Keratinocyte (primary cell): ENCODE measurements at regions not wholly inside any gene's neighbourhood (a gene's known extent, or its start where the extent isn't known, plus 50 kb on each side); places are given as distances from the start of the nearest gene placed in this dataset.

Experiments used
- DNase-seq: peaks from one replicate; pipeline ENCODE4 v3.0.0-alpha.2; 2011; ENCODE audit warnings: low read depth, missing footprints, low spot score
- FAIRE-seq: peaks from 2 replicates; lab custom pipeline; 2011; peaks lifted over from hg19 to GRCh38; lab: Jason Lieb, UNC
- H2AFZ ChIP-seq: 2 replicates; pipeline ENCODE4 v1.6.0; 2012; ENCODE audit warnings: low read length, control low read depth, inconsistent platforms; ENCODE audit not compliant: control insufficient read depth
- H3K27ac ChIP-seq: 2 replicates; pipeline ENCODE4 v1.5.1; 2011; ENCODE audit warnings: low read length; ENCODE audit not compliant: control insufficient read depth, insufficient read depth
- H3K27me3 ChIP-seq: 3 replicates; pipeline ENCODE4 v1.6.0; 2011; ENCODE audit warnings: low read length; ENCODE audit not compliant: control insufficient read depth, insufficient read depth; ENCODE audit errors: extremely low read depth
- H3K36me3 ChIP-seq, 2 experiments: 2 replicates in 1 of 2; 3 replicates in 1 of 2; pipeline ENCODE4 v1.5.1; 2011; ENCODE audit warnings: low read length in 2 of 2, mild to moderate bottlenecking in 1 of 2; ENCODE audit not compliant: control insufficient read depth in 2 of 2, insufficient read depth in 2 of 2; ENCODE audit errors: extremely low read depth in 1 of 2
- H3K4me1 ChIP-seq: 3 replicates; pipeline ENCODE4 v1.5.1; 2011; ENCODE audit warnings: low read length; ENCODE audit not compliant: control insufficient read depth, insufficient read depth; ENCODE audit errors: extremely low read depth
- H3K4me2 ChIP-seq: 3 replicates; pipeline ENCODE4 v1.6.0; 2011; ENCODE audit warnings: low read depth, low read length; ENCODE audit not compliant: control insufficient read depth, insufficient read depth; ENCODE audit errors: extremely low read depth
- H3K4me3 ChIP-seq, 3 experiments: fragments of 200-600 bp in 1 of 3; sonication (generic) in 1 of 3; 2 replicates in 2 of 3; 3 replicates in 1 of 3; pipeline ENCODE4 v1.5.1; 2011 to 2016; ENCODE audit warnings: low read length in 3 of 3, mild to moderate bottlenecking in 3 of 3, control low read depth in 2 of 3, inconsistent platforms in 1 of 3, low read depth in 1 of 3, mixed read lengths in 1 of 3, mixed run types in 1 of 3, moderate library complexity in 1 of 3; ENCODE audit not compliant: control insufficient read depth in 2 of 3, insufficient read depth in 2 of 3; ENCODE audit errors: extremely low read depth in 1 of 3
- H3K79me2 ChIP-seq: 2 replicates; pipeline ENCODE4 v1.6.0; 2012; ENCODE audit warnings: low read length; ENCODE audit not compliant: control insufficient read depth, insufficient read depth
- H3K9ac ChIP-seq: 3 replicates; pipeline ENCODE4 v1.6.0; 2011; ENCODE audit warnings: low read length; ENCODE audit not compliant: control insufficient read depth, insufficient read depth; ENCODE audit errors: extremely low read depth
- H3K9me1 ChIP-seq: 3 replicates; pipeline ENCODE4 v1.6.0; 2011; ENCODE audit warnings: low read length; ENCODE audit not compliant: control insufficient read depth, insufficient read depth; ENCODE audit errors: extremely low read depth
- H3K9me3 ChIP-seq: 2 replicates; pipeline ENCODE4 v1.5.1; 2012; ENCODE audit warnings: low read depth, low read length; ENCODE audit not compliant: control insufficient read depth
- H4K20me1 ChIP-seq: 3 replicates; pipeline ENCODE4 v1.6.0; 2011; ENCODE audit warnings: low read length; ENCODE audit not compliant: control insufficient read depth, insufficient read depth; ENCODE audit errors: extremely low read depth
- CTCF ChIP-seq, 3 experiments: IDR thresholded peaks in 1 of 3; conservative IDR thresholded peaks in 1 of 3; optimal IDR thresholded peaks in 1 of 3; 2 replicates in 2 of 3; 3 replicates in 1 of 3; pipeline versions ENCODE3 to v1.5.1; 2011; ENCODE audit warnings: low read length in 3 of 3, mild to moderate bottlenecking in 3 of 3, moderate library complexity in 2 of 3, control low read depth in 1 of 3, inconsistent platforms in 1 of 3; ENCODE audit not compliant: insufficient read depth in 2 of 3; ENCODE audit errors: extremely low read depth in 1 of 3
- EZH2 ChIP-seq: IDR thresholded peaks from one replicate; pipeline ENCODE4 v1.6.1; 2012; ENCODE audit warnings: inconsistent platforms, mild to moderate bottlenecking, low read length, moderate library complexity
- dilution Hi-C: fragments of 300-500 bp; cut with MboI; formaldehyde crosslinking; loops from one replicate; pipeline ENCODE4 v1.7.0; 2020; ENCODE audit warnings: low sequenced_read_pairs; ENCODE audit not compliant: extremely low pct_ligation_motif_present

DNA sequence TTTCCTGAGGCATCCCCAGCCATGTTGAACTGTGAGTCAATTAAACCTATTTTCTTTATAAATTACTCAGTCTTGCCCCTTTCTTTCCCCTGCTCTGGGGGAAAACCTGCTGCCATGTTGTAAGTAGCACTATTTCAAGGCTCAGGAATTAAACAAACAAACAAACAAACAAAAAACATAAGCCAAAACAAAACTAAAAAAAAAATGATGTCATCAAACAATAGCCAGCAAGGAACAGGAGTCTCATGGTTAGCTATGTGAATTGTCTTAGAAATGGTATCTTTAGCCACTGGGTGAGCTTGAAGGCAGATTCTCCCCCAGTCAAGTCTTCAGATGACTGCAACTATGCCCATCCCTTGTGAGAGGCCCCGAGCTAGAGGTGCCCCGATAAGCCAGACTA lies 823.4 kb upstream of the ZEB2 start:
- Histone ChIP-seq H3K36me3 (no peaks in the 10 kb centered on the region), H3K27me3 (no peaks in the 10 kb centered on the region), H3K4me2 (no peak overlapping the region), H4K20me1 (no peaks in the 10 kb centered on the region), H3K27ac (no peak overlapping the region), H3K9me1 (no peaks in the 10 kb centered on the region), H3K79me2 (no peaks in the 10 kb centered on the region), H3K9ac (no peak overlapping the region), H2AFZ (no peak overlapping the region), H3K9me3 (no peaks in the 10 kb centered on the region), H3K4me3 (no peak overlapping the region), H3K4me1 (no peaks in the 10 kb centered on the region)
- DNase-seq (no peak), FAIRE-seq (no peak)
- no peak for TF ChIP-seq EZH2
- TF ChIP-seq CTCF (optimal IDR thresholded peaks at IDR 0.05 in 1 of 3, IDR thresholded peaks at IDR 0.05 in 1 of 3, conservative IDR thresholded peaks at IDR 0.05 in 1 of 3; ENCODE audit: extremely low read depth in 1 of 3, insufficient read depth in 2 of 3, low read length in 3 of 3) = no peak
- dilution Hi-C loops = no loop called here

DNA sequence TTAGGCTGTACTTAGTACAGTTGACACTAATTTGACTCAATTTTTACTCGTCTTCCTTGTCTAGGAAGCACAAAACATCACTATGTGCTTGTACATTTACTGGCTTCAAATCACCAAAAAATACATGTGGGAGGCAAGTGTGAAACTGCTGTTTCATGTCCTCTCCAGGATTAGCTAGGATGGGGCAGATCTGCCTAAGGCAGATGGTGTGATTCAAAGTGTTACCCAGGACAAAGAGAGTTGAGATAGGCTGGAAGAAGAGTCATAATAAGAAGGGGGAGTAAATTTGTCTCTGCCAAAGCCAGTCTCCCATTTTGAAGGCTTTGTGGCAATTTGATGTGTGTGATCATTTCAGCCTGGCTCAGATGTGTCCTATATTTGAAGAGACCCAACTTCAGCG lies 821.6 kb upstream of the ZEB2 start:
- H3K4me3 ChIP-seq = no peak overlapping the region
- H3K4me2 ChIP-seq = no peak overlapping the region
- H3K27ac ChIP-seq = no peak overlapping the region
- no peaks in the 10 kb centered on the region for H3K9me1 ChIP-seq
- no peaks in the 10 kb centered on the region for H3K9me3 ChIP-seq
- dilution Hi-C loops = no loop called here
- no peak overlapping the region for H2AFZ ChIP-seq
- no peak for TF ChIP-seq CTCF (optimal IDR thresholded peaks at IDR 0.05 in 1 of 3, IDR thresholded peaks at IDR 0.05 in 1 of 3, conservative IDR thresholded peaks at IDR 0.05 in 1 of 3; ENCODE audit: extremely low read depth in 1 of 3, insufficient read depth in 2 of 3, low read length in 3 of 3)
- no peak for TF ChIP-seq EZH2
- no peaks in the 10 kb centered on the region for H3K79me2 ChIP-seq
- no peak for DNase-seq
- no peak for FAIRE-seq
- H4K20me1 ChIP-seq = no peaks in the 10 kb centered on the region
- H3K4me1 ChIP-seq = no peaks in the 10 kb centered on the region
- no peak overlapping the region for H3K9ac ChIP-seq
- H3K36me3 ChIP-seq = no peaks in the 10 kb centered on the region
- H3K27me3 ChIP-seq = no peaks in the 10 kb centered on the region
